ENCODE measurements at regions not wholly inside any gene's neighbourhood (a gene's known extent, or its start where the extent isn't known, plus 50 kb on each side); places are given as distances from the start of the nearest gene placed in this dataset.

DNA sequence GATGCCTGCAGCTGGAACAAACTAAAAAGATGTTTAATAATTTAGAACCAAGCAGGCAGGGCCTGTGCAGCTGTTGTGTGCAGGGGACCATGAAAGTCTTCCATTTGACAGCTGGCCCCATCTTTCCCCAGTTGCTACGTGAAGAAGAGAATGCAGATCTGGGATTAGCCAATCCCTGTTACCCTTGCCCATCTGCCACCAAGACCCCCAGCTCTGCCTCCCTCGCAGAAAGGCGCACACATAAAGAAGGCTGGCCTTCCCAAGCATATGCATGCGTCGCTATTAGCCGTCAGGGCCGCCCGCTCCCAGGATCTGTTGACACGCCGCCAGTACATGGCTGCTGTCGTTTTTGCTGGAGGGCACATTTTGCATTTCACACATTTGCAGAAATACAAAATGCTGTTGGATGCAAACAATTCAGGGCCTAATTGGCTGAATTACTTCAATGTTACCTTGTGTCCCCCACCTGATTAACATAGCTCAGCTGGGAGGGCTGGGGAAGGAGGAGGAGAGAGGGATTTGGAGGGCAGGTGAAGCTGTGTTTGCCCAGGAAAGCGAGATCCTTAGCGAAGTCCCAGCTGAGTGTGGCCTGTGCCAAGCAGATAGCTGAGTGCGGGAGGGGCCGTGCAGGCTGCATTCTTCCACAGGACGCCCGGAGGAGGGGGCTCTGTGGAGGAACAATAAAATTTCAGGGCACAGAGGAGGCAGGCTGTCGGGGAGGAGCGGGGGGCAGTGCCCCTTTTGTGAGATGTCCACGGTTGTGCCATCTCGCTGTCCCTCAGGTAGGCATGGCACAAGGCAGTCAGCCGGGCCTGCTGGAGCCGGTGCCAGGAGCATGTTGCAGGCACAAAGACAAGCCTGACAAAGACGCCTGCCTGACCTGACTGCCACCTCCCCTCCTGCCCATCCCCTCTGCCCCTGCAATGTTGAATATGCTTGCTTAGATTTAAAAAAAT lies 443.0 kb upstream of the MKI67 start:
- TF ChIP-seq, protein P1, sequence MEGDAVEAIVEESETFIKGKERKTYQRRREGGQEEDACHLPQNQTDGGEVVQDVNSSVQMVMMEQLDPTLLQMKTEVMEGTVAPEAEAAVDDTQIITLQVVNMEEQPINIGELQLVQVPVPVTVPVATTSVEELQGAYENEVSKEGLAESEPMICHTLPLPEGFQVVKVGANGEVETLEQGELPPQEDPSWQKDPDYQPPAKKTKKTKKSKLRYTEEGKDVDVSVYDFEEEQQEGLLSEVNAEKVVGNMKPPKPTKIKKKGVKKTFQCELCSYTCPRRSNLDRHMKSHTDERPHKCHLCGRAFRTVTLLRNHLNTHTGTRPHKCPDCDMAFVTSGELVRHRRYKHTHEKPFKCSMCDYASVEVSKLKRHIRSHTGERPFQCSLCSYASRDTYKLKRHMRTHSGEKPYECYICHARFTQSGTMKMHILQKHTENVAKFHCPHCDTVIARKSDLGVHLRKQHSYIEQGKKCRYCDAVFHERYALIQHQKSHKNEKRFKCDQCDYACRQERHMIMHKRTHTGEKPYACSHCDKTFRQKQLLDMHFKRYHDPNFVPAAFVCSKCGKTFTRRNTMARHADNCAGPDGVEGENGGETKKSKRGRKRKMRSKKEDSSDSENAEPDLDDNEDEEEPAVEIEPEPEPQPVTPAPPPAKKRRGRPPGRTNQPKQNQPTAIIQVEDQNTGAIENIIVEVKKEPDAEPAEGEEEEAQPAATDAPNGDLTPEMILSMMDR (IDR thresholded peaks at IDR 0.05; ENCODE audit: extremely low read depth in 1 of 2, insufficient read depth in 1 of 2, low read depth in 1 of 2, low read length in 2 of 2): no peak
- TF ChIP-seq JUN (IDR thresholded peaks at IDR 0.05; ENCODE audit: borderline replicate concordance, insufficient read depth, insufficient read length, low read depth): no peak
- TF ChIP-seq, protein P2, sequence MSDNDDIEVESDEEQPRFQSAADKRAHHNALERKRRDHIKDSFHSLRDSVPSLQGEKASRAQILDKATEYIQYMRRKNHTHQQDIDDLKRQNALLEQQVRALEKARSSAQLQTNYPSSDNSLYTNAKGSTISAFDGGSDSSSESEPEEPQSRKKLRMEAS (IDR thresholded peaks at IDR 0.05; ENCODE audit: insufficient read depth, insufficient read length): no peak
- TF ChIP-seq POLR2A (IDR thresholded peaks at IDR 0.05; ENCODE audit: low read depth, low read length): no peak
